Activated T-cell treated with anti-CD3 and anti-CD28 coated beads, Interleukin-2, amount 50 U/mL, for 1 hour (primary cell): ENCODE measurements at regions not wholly inside any gene's neighbourhood (a gene's known extent, or its start where the extent isn't known, plus 50 kb on each side); places are given as distances from the start of the nearest gene placed in this dataset.
"Not testable (repeated sequence)": the region's sequence is repeated elsewhere in the genome, so short reads cannot be mapped to it uniquely, and the experiment has no call there.

Source experiments
- DNase-seq: peaks from one replicate; pipeline ENCODE4 v3.0.0-alpha.2; 2020

DNA sequence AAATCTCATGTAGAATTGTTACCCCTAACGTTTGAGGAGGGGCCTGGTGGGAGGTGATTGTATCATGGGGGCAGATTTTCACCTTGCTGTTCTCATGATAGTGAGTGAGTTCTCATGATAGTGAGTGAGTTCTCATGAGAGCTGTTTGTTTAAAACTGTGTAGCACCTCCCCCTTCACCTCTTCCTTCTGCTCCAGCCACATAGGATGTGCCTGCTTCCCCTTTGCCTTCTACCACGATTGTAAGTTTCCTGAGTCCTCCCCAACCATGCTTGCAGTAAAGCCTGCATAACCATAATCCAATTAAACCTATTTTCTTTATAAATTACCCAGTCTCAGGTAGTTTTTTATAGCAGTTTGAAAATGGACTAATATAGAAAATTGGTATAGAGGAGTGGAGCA lies 1783.7 kb upstream of the CDH9 start:
- DNase-seq, result no peak

DNA sequence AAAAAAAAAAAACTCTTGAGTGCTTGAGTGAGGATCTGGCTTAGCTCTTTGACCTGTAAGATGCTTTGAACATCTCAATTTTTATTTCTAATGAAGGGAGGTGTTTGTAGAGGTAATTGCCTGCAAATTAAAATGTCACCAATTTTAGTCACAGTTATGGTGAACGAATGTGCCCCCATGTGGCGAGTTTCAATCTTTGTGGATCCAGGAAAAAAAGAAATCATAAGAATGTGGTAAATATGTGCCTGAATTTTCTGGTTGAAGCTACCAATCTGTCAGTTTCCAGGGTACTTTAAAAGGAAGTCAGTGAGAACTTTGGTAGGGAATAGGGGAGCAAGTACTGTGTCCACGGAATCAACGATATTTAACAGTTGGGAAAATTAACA lies 1772.4 kb upstream of the CDH9 start:
- DNase-seq, result no peak

DNA sequence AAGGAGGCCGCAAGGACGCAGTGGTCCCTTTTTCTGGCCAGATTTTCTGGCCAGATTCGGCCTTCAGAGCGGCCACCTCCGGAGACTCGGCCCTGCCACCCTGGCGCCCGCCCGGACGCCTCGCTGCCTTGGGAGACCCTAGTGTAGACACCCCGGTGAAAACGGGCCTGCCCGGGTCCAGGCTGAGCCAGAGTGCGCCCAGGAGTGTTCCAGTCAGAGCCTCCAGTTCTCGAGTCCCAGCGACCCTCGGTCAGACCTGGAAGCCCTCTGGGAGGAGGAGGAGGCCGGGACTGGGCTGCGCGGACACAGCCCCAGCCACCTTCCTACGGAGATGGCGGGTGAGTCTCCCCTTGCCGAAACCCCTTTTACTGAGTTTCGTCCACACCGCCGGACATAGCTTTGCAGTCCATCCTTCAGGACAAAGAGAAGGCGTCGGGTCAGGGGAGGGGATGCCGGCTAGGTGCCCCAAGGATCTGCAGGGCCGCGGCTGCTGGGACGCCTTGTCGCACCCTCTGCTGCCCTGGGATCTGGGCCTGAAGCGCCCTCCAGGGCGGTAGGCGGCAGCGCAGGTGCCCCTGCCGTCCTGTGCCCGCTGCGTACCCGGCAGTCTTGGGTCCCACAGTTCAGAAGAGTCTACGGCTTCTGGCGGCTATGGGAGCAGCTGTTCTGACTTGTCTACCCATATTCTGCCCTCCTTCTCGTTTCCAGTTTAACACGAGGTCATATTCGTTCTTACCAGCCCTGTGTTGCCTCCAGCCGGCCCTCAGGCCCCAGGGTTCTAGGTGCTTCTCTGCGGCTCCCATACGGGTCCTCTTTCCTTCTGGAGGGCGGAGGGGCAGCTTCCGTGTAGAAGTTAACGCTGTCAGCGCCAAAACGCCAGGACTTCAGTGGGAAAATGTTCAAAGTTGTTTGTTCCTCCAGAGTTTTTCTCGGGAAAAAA lies 1771.7 kb upstream of the CDH9 start:
- DNase-seq, result no peak

DNA sequence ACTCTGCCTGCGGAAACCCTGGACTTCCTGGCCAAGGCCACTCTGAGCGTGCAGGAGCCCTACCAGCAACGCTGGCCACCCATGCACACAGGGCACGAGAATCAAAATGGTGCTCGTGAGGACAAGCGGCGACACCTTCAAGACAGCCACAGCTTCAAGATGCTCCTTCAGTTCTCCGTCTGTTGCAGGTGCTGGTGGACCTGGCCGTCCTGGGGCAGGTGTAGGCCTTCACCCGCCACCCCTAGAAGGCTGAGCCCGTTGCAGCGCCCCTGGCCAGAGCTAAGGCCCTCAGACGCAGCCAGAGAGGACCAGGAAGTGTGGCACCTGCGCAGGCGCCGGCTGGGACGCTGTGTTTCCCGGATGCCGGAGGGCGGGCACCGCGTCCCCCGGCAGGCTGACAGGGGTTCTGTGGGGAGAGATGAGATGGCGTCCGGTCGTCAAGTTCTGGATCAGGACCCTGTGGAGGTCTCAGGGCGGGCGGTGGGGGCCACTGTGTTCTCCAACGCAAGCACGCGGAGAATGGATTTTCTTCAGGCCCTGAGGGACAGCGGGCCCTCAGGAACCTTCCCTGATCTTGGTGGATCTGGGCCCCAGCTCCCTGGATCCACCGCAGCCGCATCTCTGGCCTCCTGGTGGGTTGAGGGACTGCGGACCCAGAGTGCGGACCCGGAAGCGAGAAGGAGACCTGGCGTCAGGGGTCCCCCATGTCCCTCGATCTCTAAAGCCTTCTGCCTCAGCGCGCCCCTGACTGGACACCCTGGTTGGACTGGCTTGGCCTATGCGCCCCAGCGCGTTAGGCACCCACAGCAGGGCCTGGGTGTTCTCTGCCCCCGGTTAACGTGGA lies 1770.8 kb upstream of the CDH9 start:
- DNase-seq, result no peak

DNA sequence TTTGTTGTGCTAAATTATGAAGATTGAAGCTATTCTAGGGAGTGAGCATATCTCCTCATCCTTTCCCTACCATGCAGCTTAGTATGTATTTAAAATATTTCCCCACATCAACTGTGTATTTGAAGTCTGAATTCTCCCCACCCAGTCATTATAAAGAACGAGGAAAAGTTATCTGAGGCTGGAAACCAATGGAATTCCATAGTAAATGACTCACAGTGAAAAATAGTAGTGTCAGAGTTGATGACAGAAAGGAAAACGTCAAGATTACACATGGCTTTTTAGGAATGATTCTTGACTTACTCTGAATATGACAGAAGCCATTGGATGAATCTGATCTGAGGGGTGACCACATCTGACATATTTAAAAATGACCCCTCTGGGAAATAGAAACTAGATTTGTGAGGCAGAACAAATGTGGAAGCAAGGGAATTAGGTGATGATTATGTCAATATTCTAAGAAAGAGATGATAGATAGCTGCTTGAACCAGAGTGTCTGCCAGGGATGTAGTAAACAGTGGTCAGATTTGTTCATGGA lies 1768.9 kb upstream of the CDH9 start:
- DNase-seq, result no peak

DNA sequence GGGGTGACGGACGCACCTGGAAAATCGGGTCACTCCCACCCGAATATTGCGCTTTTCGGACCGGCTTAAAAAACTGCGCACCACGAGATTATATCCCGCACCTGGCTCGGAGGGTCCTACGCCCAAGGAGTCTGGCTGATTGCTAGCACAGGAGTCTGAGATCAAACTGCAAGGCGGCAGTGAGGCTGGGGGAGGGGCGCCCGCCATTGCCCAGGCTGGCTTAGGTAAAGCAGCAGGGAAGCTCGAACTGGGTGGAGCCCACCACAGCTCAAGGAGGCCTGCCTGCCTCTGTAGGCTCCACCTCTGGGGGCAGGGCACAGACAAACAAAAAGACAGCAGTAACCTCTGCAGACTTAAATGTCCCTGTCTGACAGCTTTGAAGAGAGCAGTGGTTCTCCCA lies 1760.6 kb upstream of the CDH9 start:
- DNase-seq, result not testable (repeated sequence)

DNA sequence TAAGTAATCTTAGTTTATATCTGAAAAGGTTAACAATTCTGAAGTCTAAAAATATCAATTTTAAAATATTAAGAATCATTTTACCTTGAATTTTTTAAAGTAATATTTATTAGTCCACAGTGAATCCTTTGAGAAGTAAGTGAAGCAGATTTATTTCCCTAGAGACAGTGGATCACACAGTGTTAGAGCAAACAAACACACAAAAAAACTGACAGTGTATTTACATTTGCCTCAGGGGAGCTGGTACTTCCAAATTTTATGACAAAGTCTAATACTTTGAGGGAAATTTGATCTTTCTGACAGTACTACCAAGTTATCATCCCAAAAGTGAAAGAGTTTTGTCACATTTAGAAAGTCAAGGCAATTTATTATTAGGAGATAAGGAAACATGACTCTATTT lies 1750.6 kb upstream of the CDH9 start:
- DNase-seq, result no peak

DNA sequence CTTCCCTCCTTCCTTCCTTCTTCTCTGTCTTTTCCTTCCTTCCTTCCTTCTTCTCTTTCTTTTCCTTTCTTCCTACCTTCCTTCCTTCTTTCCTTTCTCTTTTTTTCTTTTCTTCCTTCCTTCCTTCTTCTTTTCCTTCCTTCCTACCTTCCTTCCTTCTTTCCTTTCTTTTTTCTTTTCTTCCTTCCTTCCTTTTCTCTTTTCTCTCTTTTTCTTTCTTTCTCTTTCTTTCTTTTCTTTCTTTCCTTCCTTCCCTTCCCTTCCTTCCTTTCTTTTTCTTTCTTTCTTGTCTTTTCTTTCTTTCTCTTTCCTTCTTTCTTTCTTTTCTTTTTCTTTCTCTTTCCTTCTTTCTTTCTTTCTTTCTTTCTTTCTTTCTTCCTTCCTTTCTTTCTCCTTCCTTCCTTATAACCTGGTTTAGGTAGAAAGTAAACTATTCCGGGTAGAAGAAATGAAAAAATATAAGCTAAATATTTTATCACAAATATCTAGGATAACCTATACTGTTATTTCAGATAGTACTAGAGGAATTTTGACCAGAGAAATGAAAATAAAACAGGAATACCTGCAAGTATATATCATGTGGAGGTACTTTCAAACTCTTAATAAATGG lies 1741.8 kb upstream of the CDH9 start:
- no peak for DNase-seq

DNA sequence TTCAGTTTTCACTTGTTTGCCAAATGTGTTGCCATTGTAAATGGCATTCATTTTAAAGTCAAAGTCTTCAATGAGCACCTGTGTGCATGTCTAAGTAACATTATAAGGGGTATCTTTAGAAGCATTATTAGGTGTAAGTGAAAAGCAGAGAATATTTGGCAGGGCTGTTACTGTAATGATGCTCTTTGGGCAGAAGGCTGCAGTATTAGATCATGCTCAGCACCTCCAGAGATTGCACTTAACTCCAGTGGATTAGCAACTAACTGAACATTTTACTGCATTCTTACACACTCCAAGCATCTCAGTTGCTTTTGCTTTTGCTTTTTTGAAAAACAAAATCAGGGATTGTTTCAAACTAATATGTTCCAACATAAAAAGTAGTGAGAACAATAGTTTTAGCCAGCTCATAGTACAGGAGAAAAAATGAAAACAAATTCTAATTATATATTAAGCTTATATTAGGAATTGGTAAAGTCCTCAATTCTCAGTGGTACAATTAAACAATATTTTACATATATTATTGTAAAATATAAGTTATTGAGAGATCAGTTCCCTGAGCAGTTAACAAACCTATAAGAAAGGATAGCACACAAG lies 1740.9 kb upstream of the CDH9 start:
- DNase-seq, result no peak

DNA sequence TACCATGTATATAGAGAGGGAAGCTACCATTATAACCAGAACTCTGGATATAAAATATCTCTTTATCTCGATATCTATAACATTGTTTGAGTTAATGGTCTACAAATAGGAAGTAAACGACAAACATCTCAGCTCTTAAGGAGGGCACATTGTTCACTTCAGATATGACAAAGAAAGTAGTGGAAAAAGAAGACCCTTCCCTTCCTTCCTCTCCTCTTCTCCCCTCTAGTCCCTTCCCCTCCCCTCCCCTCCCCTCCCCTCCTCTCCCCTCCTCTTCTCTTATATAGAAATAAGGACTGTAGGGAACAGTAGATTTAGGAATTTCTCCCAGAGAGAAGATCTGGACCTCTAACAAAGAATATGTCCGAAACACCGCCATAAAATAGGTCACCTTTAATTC lies 1731.9 kb upstream of the CDH9 start:
- no peak for DNase-seq

DNA sequence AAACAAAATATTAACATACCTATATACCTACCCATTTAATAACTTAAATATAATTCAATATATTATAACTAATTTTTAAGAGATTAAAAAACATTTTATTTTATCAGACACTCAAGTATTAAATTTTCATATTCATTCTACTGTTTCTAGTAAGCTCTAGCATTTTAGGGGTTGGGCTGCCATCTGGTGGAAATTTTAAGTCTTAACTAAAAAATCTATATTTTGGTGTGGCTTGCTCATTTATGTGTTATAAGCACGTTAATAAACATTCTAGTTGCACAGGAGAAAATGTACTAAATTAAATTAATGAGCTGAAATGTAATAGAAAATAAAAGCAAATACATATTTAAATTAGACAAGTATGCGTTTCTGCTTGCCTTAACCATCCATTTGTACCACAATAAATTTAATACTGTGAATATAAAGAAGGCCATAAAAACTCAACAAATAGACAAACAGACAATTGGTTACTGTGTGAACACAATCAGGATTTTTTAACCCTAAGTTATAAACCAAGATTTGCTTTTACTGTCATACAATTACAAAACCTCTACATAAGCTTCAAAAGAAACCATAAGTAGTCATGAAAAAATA lies 1728.3 kb upstream of the CDH9 start:
- no peak for DNase-seq

DNA sequence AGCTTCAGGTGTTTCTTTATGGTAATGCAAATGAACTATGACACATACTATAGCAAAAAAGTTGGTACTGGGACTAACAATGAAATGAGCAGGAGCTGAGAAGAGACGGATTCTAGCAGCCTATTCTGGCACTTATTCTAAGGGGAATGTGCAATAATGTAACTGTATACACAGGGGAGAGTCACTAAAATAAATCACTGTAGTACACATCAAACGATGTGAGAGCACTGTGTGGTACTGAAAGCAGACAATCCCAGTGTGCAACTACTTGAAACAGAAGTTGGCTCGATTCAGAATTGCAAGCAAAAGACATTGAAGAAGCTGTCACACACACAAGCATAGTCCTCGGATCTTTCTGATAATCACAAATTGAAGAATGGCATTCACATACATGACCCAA lies 1713.0 kb upstream of the CDH9 start:
- DNase-seq, result no peak

DNA sequence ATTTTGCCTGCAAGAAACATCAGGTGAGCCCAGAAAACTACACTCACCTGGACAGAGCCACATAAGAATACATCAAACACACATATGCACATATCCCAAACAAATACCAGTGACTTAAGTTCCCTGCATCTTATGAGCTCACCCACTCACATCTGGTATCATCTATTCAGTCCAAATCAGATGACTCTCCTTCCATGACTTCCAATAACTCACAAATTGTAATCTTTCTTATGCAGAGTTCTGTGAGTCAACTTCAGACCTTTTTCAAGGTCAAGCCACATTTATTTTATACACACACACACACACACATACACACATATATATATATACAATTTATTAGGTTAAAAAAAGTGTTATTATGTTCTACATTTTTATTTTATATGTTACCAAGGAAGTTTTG lies 1711.9 kb upstream of the CDH9 start:
- DNase-seq, result no peak

DNA sequence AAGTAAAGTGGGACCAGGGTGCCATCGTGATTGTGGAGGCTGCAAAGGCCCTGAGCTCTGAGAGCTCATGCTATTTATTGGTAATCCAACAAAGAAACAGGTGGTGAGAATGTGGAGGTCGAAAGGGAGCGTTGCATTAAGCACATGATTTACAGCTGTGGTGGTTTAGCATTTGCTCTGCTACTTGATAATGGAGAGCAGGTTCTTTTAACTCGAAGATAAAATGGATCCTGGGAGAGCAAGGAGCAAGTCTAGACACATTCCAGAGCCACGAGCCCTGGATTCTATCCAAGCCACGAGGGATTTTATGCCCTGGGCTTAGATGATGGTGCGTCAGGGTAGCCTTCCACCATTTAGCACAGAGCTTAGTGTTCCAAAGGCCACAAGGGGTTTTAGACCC lies 1710.1 kb upstream of the CDH9 start:
- no peak for DNase-seq

DNA sequence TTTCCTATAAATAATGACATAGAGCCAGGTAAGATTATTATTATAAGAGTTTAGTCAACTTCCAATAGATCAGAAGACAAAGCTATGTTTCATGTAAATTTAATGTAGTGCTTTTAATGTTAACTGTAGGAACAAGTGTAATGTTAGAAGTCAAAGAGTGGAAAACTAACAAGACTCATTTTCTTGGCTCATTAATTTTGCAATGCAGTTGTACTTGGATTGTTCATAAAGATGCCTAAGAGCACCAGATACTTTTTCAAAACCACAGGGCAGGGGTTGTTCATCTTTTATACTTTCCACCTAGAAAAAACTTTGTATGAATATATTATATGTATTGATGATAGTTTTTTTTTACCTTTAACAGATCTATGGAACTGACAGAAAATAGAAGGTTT lies 1705.3 kb upstream of the CDH9 start:
- DNase-seq, result no peak

DNA sequence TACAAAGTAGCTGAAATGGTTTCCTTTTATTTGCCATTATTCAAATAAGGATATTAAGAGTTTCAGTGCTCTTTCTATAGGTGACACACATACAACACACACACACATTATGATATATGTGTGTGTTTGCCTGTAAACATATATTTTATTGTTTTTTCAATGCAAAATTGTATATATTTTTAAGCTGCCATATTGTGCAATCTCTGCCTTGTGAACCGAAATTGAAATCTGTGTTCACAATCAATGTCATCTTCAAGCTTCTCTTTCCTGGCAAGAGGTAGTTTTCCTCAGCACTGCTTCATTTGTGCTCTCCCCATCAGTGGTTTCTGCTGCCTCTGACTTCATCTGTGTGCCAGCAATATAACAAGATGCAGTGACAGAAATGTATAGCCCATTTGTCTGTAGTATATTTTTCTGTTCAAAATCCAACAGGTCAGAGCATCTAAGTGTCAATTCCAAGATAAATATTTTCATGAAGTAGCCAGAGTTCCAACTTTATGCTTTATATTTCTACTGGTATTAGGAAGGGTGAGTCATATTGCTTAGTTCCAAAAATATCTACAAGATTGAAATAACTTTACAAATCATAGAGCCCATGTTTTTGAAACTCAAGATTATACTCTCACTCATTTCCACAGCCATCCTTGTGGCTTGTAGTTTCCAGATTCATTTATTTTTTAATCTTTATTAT lies 1704.8 kb upstream of the CDH9 start:
- no peak for DNase-seq

DNA sequence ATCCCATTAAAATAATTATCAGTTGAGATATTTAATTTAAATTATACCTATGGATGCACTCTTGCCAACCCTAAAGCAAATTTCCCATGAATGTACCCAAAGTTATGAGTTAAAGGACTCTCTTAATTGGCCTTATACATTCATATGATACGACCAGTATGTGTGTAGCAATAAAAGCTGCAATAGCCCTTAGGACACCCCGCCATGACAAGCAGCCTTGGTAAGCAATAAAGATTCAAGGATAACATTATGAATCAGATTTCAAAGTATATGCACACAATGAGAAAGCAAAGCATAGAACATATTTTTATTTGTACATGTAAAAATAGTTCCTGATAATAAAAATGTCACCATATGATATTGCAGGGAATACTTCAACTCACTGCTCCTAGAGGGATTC lies 1699.3 kb upstream of the CDH9 start:
- DNase-seq, result no peak

DNA sequence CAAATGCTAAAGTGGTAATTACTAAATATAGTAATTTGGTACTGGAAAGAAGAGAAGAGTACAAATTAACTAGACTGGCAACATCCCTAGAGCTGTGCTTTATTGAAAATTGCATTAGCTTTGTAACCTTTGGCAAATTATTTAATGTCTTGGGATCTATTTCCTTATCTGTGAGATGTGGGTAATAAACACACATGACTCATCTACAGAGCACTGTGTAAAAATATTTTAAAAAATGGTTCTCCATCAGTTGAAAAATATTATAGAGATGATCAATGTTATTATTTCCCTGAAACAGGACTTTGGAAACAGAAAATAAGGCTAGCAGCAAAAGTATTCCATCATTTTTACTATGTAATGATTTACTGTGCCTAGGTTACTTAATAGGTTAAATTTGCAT lies 1698.8 kb upstream of the CDH9 start:
- DNase-seq, result no peak

DNA sequence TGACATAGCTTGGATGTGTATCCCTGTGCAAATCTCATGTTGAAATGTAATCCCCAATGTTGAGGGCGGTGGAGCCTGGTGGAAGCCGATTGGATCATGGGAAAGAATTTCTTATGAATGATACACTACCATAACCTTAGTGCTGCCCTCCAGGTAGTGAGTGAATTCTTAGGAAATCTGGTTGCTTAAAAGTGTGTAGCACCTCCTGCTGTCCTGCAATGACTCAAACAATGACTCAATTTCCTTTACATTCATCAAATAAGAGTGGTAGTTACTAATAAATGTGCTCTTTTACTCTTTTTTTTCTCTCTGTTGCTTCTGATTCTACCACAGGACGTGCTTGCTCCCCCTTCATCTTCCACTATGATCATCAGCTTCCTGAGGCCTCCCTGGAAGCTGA lies 1696.0 kb upstream of the CDH9 start:
- no peak for DNase-seq

DNA sequence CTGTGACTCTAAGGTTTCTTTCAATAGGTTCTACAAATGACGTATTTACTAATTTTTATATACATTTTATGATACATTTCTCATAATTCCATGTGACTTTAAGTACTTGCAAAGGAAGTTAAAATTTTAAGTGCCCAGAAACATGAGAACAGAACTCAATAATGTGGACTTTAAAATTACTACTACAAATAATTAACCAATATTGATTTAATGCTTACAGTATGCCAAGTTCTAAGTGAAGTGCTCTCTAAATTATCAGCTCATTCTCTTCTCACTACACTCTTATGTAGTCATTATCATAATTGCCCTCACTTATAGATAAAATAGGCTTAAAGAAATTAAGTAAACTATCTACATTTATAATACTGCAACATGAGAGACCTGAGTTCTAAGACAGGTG lies 1690.7 kb upstream of the CDH9 start:
- DNase-seq, result no peak

DNA sequence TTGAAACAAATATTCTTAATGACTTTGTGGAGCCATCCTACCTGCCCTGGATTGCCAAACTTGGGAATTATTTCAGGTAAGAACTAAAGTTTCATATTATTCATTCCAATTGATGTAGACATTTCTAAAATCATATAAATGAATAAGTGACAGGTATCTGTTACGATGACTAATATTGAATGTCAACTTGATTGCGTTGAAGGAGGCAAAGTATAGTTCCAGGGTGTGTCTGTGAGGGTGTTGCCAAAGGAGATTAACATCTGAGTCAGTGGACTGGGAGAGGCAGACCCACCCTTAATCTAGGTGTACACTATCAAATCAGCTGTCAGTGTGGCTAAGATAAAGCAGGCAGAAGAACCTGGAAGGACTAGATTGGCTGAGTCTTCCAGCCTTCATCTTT lies 1688.4 kb upstream of the CDH9 start:
- no peak for DNase-seq

DNA sequence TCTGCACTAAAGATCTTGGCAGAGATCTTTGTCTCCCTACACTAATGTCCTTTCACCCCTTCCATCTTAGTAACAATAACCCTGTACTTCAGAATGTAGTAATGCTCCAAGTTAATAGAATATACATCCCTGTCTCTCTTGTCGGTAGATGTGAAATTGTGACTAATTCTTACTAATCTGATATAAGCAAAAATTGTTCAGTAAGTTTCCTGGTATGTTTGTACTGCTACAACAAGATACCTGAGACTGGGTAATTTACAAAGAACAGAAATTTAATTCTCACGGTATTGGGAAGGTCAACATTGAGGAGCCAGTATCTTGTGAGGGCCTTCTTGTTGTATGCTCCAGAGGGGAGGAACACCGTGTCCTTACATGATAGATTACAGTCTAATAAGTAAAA lies 1686.6 kb upstream of the CDH9 start:
- DNase-seq, result no peak
